ENCODE measurements at regions not wholly inside any gene's neighbourhood (a gene's known extent, or its start where the extent isn't known, plus 50 kb on each side); places are given as distances from the start of the nearest gene placed in this dataset.

DNA sequence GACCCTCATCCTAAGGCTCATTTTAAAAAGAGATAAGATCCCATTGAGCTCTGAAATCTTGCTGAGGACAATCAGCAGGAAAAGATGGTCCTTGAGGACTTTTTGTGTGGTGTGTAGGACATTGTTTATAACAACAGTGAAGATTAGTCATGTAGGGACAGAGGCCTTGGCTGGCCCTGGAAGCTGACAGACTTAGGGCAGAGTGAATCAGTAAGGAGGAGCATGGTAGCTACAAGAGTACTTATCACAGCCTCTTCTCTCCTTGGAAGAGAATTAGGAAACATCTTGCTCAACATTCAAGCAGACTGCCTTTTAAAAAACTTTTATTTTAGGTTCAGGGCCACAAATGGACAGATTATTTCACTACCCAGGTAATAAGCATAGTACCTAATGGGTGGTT, 665.9 kb upstream of the SALL1 start:
- TF ChIP-seq GATA2 (IDR thresholded peaks at IDR 0.05; ENCODE audit: low read depth, low read length) (no peak), GATA3 (IDR thresholded peaks at IDR 0.05; ENCODE audit: low read depth, low read length) (no peak)

Measured in SH-SY5Y (cell line).